ENCODE measurements at regions not wholly inside any gene's neighbourhood (a gene's known extent, or its start where the extent isn't known, plus 50 kb on each side); places are given as distances from the start of the nearest gene placed in this dataset.

DNA sequence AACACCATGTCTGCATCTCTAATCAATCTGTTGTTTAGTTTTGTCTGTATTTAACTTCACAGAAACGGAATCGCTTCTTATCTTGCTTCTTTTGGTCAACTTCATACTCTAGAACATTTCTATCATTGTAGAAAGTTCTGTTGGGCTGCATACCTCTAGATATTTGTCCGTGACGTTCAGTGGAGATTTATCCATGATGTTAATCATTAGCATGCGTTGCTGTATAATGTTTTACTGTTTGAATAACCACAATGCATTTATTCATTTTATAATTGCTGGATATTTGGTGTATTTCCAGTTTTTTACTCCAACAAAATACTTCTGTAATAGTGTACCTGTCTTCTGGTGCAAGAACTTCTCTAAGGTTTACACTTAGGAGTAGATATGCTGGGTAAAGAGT lies 96.2 kb upstream of the GDNF start:
- no peak overlapping the region for H3K9ac ChIP-seq (ENCODE audit: insufficient read depth in 1 of 2, low read length in 2 of 2)
- no peaks in the 10 kb centered on the region for H3K27me3 ChIP-seq (ENCODE audit: control insufficient read depth in 3 of 3, insufficient read depth in 3 of 3, low read length in 2 of 3)
- peaks cover 0 to 4% (median 0%) of the 10 kb centered on the region in 4 donors for H3K9me3 ChIP-seq (ENCODE audit: control insufficient read depth in 4 of 4, insufficient read depth in 3 of 4, low read length in 3 of 4)
- no peaks in the 10 kb centered on the region for H3K36me3 ChIP-seq (ENCODE audit: control insufficient read depth in 4 of 4, insufficient read depth in 4 of 4, low read length in 4 of 4)
- H3K4me1 ChIP-seq (ENCODE audit: control insufficient read depth in 5 of 5, insufficient read depth in 5 of 5, low read length in 5 of 5): no peaks in the 10 kb centered on the region
- ATAC-seq (ENCODE audit: insufficient read depth, low FRiP score) (no peak), DNase-seq (no peak)
- no peak overlapping the region for H3K27ac ChIP-seq (ENCODE audit: low read depth in 1 of 2, low read length in 1 of 2)
- H3K4me3 ChIP-seq: no peak overlapping the region
- WGBS, 2 donors: 89 to 94% methylated on average over 5 of the region's 5 CpGs
- TF ChIP-seq, protein P1, sequence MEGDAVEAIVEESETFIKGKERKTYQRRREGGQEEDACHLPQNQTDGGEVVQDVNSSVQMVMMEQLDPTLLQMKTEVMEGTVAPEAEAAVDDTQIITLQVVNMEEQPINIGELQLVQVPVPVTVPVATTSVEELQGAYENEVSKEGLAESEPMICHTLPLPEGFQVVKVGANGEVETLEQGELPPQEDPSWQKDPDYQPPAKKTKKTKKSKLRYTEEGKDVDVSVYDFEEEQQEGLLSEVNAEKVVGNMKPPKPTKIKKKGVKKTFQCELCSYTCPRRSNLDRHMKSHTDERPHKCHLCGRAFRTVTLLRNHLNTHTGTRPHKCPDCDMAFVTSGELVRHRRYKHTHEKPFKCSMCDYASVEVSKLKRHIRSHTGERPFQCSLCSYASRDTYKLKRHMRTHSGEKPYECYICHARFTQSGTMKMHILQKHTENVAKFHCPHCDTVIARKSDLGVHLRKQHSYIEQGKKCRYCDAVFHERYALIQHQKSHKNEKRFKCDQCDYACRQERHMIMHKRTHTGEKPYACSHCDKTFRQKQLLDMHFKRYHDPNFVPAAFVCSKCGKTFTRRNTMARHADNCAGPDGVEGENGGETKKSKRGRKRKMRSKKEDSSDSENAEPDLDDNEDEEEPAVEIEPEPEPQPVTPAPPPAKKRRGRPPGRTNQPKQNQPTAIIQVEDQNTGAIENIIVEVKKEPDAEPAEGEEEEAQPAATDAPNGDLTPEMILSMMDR (IDR thresholded peaks at IDR 0.05; ENCODE audit: control extremely low read depth, extremely low read depth): no peak

GRCh38 chr5:37933576-37933975 lies 93.7 kb upstream of the GDNF start:
- H3K4me3 ChIP-seq: no peak overlapping the region
- peaks cover 0 to 6% (median 0%) of the 10 kb centered on the region in 4 donors for H3K9me3 ChIP-seq (ENCODE audit: control insufficient read depth in 4 of 4, insufficient read depth in 3 of 4, low read length in 3 of 4)
- no peaks in the 10 kb centered on the region for H3K4me1 ChIP-seq (ENCODE audit: control insufficient read depth in 5 of 5, insufficient read depth in 5 of 5, low read length in 5 of 5)
- H3K36me3 ChIP-seq (ENCODE audit: control insufficient read depth in 4 of 4, insufficient read depth in 4 of 4, low read length in 4 of 4): no peaks in the 10 kb centered on the region
- no peak overlapping the region for H3K9ac ChIP-seq (ENCODE audit: insufficient read depth in 1 of 2, low read length in 2 of 2)
- H3K27me3 ChIP-seq (ENCODE audit: control insufficient read depth in 3 of 3, insufficient read depth in 3 of 3, low read length in 2 of 3): no peaks in the 10 kb centered on the region
- DNase-seq: no peak
- TF ChIP-seq, protein P1 (IDR thresholded peaks at IDR 0.05; ENCODE audit: control extremely low read depth, extremely low read depth): no peak
- 76 to 92% methylated on average over 7 of the region's 7 CpGs for WGBS, 2 donors
- no peak for ATAC-seq (ENCODE audit: insufficient read depth, low FRiP score)
- no peak overlapping the region for H3K27ac ChIP-seq (ENCODE audit: low read depth in 1 of 2, low read length in 1 of 2)

DNA sequence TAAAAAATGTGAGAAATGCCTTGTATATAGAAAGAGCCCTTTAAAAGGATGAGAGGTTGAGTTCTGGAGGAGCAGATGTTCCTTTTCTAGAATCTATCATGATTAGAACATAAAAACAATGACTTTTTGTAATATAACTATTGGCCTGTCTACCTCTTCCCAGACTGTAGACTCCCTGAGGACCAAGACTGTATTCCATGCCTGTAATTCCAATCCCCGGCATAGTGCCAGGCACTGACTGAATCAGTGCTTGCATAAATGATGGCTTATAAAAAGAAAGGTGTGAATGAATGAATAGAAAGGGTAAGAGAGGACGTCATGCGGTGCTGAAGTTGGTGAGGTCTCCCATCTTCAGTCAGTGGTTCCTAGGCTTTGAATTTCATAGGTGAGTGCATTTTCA lies 92.6 kb upstream of the GDNF start:
- H3K4me3 ChIP-seq: no peak overlapping the region
- H3K9ac ChIP-seq (ENCODE audit: insufficient read depth in 1 of 2, low read length in 2 of 2): no peak overlapping the region
- H3K9me3 ChIP-seq (ENCODE audit: control insufficient read depth in 4 of 4, insufficient read depth in 3 of 4, low read length in 3 of 4): peaks cover 0 to 4% (median 0%) of the 10 kb centered on the region in 4 donors
- TF ChIP-seq, protein P1 (IDR thresholded peaks at IDR 0.05; ENCODE audit: control extremely low read depth, extremely low read depth): no peak
- WGBS, 2 donors: 89 to 93% methylated on average over 3 of the region's 3 CpGs
- H3K27ac ChIP-seq (ENCODE audit: low read depth in 1 of 2, low read length in 1 of 2): no peak overlapping the region
- DNase-seq (no peak), ATAC-seq (ENCODE audit: insufficient read depth, low FRiP score) (no peak)
- no peaks in the 10 kb centered on the region for H3K27me3 ChIP-seq (ENCODE audit: control insufficient read depth in 3 of 3, insufficient read depth in 3 of 3, low read length in 2 of 3)
- H3K36me3 ChIP-seq (ENCODE audit: control insufficient read depth in 4 of 4, insufficient read depth in 4 of 4, low read length in 4 of 4): no peaks in the 10 kb centered on the region
- H3K4me1 ChIP-seq (ENCODE audit: control insufficient read depth in 5 of 5, insufficient read depth in 5 of 5, low read length in 5 of 5): no peaks in the 10 kb centered on the region

GRCh38 chr5:37931541-37931940 lies 91.7 kb upstream of the GDNF start:
- H3K9me3 ChIP-seq (ENCODE audit: control insufficient read depth in 4 of 4, insufficient read depth in 3 of 4, low read length in 3 of 4): peaks cover 0 to 5% (median 0%) of the 10 kb centered on the region in 4 donors
- no peak overlapping the region for H3K9ac ChIP-seq (ENCODE audit: insufficient read depth in 1 of 2, low read length in 2 of 2)
- no peak for ATAC-seq (ENCODE audit: insufficient read depth, low FRiP score)
- TF ChIP-seq, protein P1 (IDR thresholded peaks at IDR 0.05; ENCODE audit: control extremely low read depth, extremely low read depth): no peak
- H3K36me3 ChIP-seq (ENCODE audit: control insufficient read depth in 4 of 4, insufficient read depth in 4 of 4, low read length in 4 of 4): no peaks in the 10 kb centered on the region
- 92 to 96% methylated on average over 2 of the region's 2 CpGs for WGBS, 2 donors
- no peak overlapping the region for H3K27ac ChIP-seq (ENCODE audit: low read depth in 1 of 2, low read length in 1 of 2)
- no peak for DNase-seq
- H3K27me3 ChIP-seq (ENCODE audit: control insufficient read depth in 3 of 3, insufficient read depth in 3 of 3, low read length in 2 of 3): no peaks in the 10 kb centered on the region
- no peak overlapping the region for H3K4me3 ChIP-seq
- H3K4me1 ChIP-seq (ENCODE audit: control insufficient read depth in 5 of 5, insufficient read depth in 5 of 5, low read length in 5 of 5): no peaks in the 10 kb centered on the region
